HepG2 (cell line): ENCODE measurements at regions not wholly inside any gene's neighbourhood (a gene's known extent, or its start where the extent isn't known, plus 50 kb on each side); places are given as distances from the start of the nearest gene placed in this dataset.

Source experiments
- ATAC-seq: fragments of 200-7000 bp; cut with Tn5 transposase; 3 replicates; pipeline ENCODE4 v1.9.1; 2020; ENCODE audit warnings: mild to moderate bottlenecking, moderate library complexity
- BruUV-seq: library from RNA; stranded (reverse); fragments of 400-500 nt; replicated peaks from 2 replicates; lab custom pipeline; 2021; lab: Mats Ljungman, UMichigan
- CTCF ChIA-PET: fragments of 300-600 bp; formaldehyde crosslinking; extraction: SDS; loops from one replicate; lab custom pipeline; 2021; ENCODE audit warnings: low total read pairs, inconsistent platforms, low intra/inter-chr PET ratio; lab: Yijun Ruan, JAX
- POLR2A ChIA-PET: fragments of 350-600 bp; sonication (Branson Sonifier 250); formaldehyde crosslinking; loops from one replicate; lab custom pipeline; 2020; ENCODE audit warnings: antibody characterized with exemption, inconsistent platforms; lab: Yijun Ruan, JAX
- DNase-seq: peaks from one replicate; pipeline ENCODE4 v3.0.0-alpha.2; 2015; ENCODE audit warnings: low spot score
- FAIRE-seq: peaks from 3 replicates; lab custom pipeline; 2011; peaks lifted over from hg19 to GRCh38; lab: Jason Lieb, UNC
- H2AFZ ChIP-seq: one replicate; pipeline ENCODE4 v1.6.1; 2011; ENCODE audit warnings: low read length, inconsistent platforms
- H3K27ac ChIP-seq: fragments of 300-600 bp; 3 replicates; pipeline ENCODE4 v1.8.0; 2011; ENCODE audit warnings: mixed run types, mild to moderate bottlenecking, mixed read lengths, low read length, inconsistent platforms; ENCODE audit not compliant: insufficient read depth; ENCODE audit errors: extremely low read length
- H3K27me3 ChIP-seq, 2 experiments: fragments of 200-600 bp in 1 of 2; 2 replicates in 1 of 2; 3 replicates in 1 of 2; pipeline versions ENCODE4 v1.6.0 to v1.8.0; 2011; ENCODE audit warnings: low read length in 2 of 2, mild to moderate bottlenecking in 2 of 2, moderate library complexity in 2 of 2, inconsistent platforms in 1 of 2; ENCODE audit not compliant: insufficient read depth in 2 of 2, control insufficient read depth in 1 of 2
- H3K36me3 ChIP-seq, 2 experiments: fragments of 200-600 bp in 1 of 2; replicated peaks in 1 of 2; 2 replicates in 1 of 2; 3 replicates in 1 of 2; pipeline versions ENCODE4 v1.5.1 to v1.8.0; 2011; ENCODE audit warnings: low read length in 2 of 2, inconsistent platforms in 1 of 2; ENCODE audit not compliant: insufficient read depth in 2 of 2, control insufficient read depth in 1 of 2
- H3K4me1 ChIP-seq: 2 replicates; pipeline ENCODE4 v1.5.1; 2012; ENCODE audit warnings: low read length, inconsistent platforms; ENCODE audit not compliant: insufficient read depth
- H3K4me2 ChIP-seq: 2 replicates; pipeline ENCODE4 v1.6.0; 2011; ENCODE audit warnings: low read depth, low read length, inconsistent platforms
- H3K4me3 ChIP-seq, 3 experiments: fragments of 200-600 bp in 1 of 3; sonication (generic), shearing (Covaris generic) in 1 of 3; replicated peaks in 1 of 3; 2 replicates each; pipeline ENCODE4 v1.5.1; 2011 to 2016; ENCODE audit warnings: low read length in 3 of 3, inconsistent platforms in 2 of 3, low read depth in 2 of 3, mild to moderate bottlenecking in 2 of 3, control low read depth in 1 of 3, mixed read lengths in 1 of 3; ENCODE audit not compliant: insufficient read depth in 1 of 3
- H3K79me2 ChIP-seq: one replicate; pipeline ENCODE4 v1.6.1; 2011; ENCODE audit warnings: low read length, inconsistent platforms; ENCODE audit not compliant: insufficient read depth
- H3K9ac ChIP-seq: 2 replicates; pipeline ENCODE4 v1.6.0; 2011; ENCODE audit warnings: mild to moderate bottlenecking, low read depth, low read length, inconsistent platforms; ENCODE audit not compliant: insufficient read depth
- H3K9me3 ChIP-seq: 2 replicates; pipeline ENCODE4 v1.5.1; 2012; ENCODE audit warnings: mild to moderate bottlenecking, low read length
- H4K20me1 ChIP-seq: 2 replicates; pipeline ENCODE4 v1.6.0; 2011; ENCODE audit warnings: inconsistent platforms, mild to moderate bottlenecking, low read length, moderate library complexity; ENCODE audit not compliant: insufficient read depth
- MED13 ChIP-seq: sonication (generic); formaldehyde crosslinking; IDR thresholded peaks from 2 replicates; pipeline ENCODE4 v1.5.0; 2020; ENCODE audit warnings: missing genetic modification reagents
- NFIB ChIP-seq: sonication (generic); formaldehyde crosslinking; IDR thresholded peaks from 2 replicates; pipeline ENCODE4 v1.9.0; 2021; ENCODE audit warnings: missing genetic modification reagents, mild to moderate bottlenecking, borderline replicate concordance
- RBAK ChIP-seq: sonication (generic); formaldehyde crosslinking; IDR thresholded peaks from 2 replicates; pipeline ENCODE4 v1.5.1; 2020; ENCODE audit warnings: mild to moderate bottlenecking, missing genetic modification reagents
- SALL1 ChIP-seq: sonication (generic); formaldehyde crosslinking; IDR thresholded peaks from 2 replicates; pipeline ENCODE4 v1.8.0; 2022; ENCODE audit warnings: mild to moderate bottlenecking, missing genetic modification reagents
- SMC3 ChIP-seq: IDR thresholded peaks from 2 replicates; pipeline ENCODE4 v1.6.1; 2011; ENCODE audit warnings: low read length, improper control_type of control experiment
- TAF15 ChIP-seq: fragments of 200-400 bp; formaldehyde crosslinking; IDR thresholded peaks from one replicate; pipeline ENCODE4 v1.6.1; 2018; ENCODE audit warnings: mild to moderate bottlenecking, low read depth, low read length; ENCODE audit not compliant: poor library complexity, severe bottlenecking
- WIZ ChIP-seq: sonication (generic); formaldehyde crosslinking; IDR thresholded peaks from 2 replicates; pipeline ENCODE4 v1.5.1; 2020; ENCODE audit warnings: mild to moderate bottlenecking, missing genetic modification reagents
- ZNF230 ChIP-seq: sonication (generic); formaldehyde crosslinking; IDR thresholded peaks from 2 replicates; pipeline ENCODE4 v1.4.0; 2020; ENCODE audit warnings: mild to moderate bottlenecking, missing genetic modification reagents
- ZNF263 ChIP-seq: sonication (generic); formaldehyde crosslinking; IDR thresholded peaks from 2 replicates; pipeline ENCODE4 v1.4.0; 2020; ENCODE audit warnings: missing genetic modification reagents
- ZSCAN12 ChIP-seq: sonication (generic); formaldehyde crosslinking; IDR thresholded peaks from 2 replicates; pipeline ENCODE4 v1.9.0; 2021; ENCODE audit warnings: mild to moderate bottlenecking, missing genetic modification reagents
- WGBS: methylation state at CpG from one replicate; pipeline ENCODE4 v1.1.6; 2017; ENCODE audit warnings: low lambda C conversion rate; 5-methylcytosine and 5-hydroxymethylcytosine counted together
- in situ Hi-C: cut with HindIII; loops from 2 replicates; pipeline ENCODE4 v1.10.0; 2017; ENCODE audit warnings: low pct_unique_long_range_greater_than_20kb; ENCODE audit not compliant: extremely low pct_ligation_motif_present
- intact Hi-C: fragments of 100-400 bp; cut with micrococcal nuclease; formaldehyde crosslinking; loops from one replicate; pipeline ENCODE4 v1.10.0; 2022; ENCODE audit not compliant: unreplicated experiment
- TF ChIP-seq, protein P1 (sequence below): sonication (generic); formaldehyde crosslinking; conservative IDR thresholded peaks from 2 replicates; pipeline ENCODE4 v1.8.0; 2022; ENCODE audit warnings: missing genetic modification reagents

DNA sequence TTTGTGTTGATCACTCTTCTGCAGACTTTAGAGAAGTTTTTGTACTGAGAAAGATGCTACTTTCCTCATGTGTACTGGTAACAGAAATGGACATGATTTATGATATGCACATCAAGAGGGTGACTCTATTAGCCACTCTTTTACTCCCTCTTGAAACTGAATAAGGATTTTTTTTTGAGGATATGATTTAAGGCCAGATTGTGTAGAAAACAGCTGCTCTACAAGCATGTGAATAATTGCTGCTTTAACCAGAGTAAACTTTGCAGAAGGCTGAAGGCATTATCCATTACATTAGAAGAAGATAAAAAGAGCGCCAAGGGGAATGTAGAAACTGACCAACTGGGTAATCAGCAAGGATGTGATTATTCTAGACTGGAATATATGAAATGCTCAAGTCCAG is 276.2 kb upstream of the MAP3K7 start:
- H3K27ac ChIP-seq, result no peak overlapping the region
- in situ Hi-C loops, result no loop called here
- no peak for FAIRE-seq
- ATAC-seq, result no peak
- TF ChIP-seq ZNF263 (no peak), MED13 (CRISPR knock-in tag) (no peak), WIZ (CRISPR knock-in tag) (no peak), TAF15 (no peak), ZNF230 (no peak), ZSCAN12 (CRISPR knock-in tag) (no peak), NFIB (no peak), RBAK (CRISPR knock-in tag) (no peak), SALL1 (CRISPR knock-in tag) (no peak), SMC3 (no peak)
- TF ChIP-seq, protein P1, sequence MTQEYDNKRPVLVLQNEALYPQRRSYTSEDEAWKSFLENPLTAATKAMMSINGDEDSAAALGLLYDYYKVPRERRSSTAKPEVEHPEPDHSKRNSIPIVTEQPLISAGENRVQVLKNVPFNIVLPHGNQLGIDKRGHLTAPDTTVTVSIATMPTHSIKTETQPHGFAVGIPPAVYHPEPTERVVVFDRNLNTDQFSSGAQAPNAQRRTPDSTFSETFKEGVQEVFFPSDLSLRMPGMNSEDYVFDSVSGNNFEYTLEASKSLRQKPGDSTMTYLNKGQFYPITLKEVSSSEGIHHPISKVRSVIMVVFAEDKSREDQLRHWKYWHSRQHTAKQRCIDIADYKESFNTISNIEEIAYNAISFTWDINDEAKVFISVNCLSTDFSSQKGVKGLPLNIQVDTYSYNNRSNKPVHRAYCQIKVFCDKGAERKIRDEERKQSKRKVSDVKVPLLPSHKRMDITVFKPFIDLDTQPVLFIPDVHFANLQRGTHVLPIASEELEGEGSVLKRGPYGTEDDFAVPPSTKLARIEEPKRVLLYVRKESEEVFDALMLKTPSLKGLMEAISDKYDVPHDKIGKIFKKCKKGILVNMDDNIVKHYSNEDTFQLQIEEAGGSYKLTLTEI, result no peak
- TF ChIP-seq, all 625 proteins: peak for 0
- no peak overlapping the region for H3K4me3 ChIP-seq
- H3K36me3 ChIP-seq, result no peaks in the 10 kb centered on the region
- CTCF ChIA-PET, result no interaction called here
- no peak overlapping the region for H2AFZ ChIP-seq
- no peaks in the 10 kb centered on the region for H3K27me3 ChIP-seq
- H3K9ac ChIP-seq, result no peak overlapping the region
- no peaks in the 10 kb centered on the region for H3K4me1 ChIP-seq
- H4K20me1 ChIP-seq, result no peaks in the 10 kb centered on the region
- DNase-seq, result no peak
- 0% methylated on average over 1 of the region's 1 CpG for WGBS
- intact Hi-C loops, result no loop called here
- BruUV-seq, result no TSS peak
- no peaks in the 10 kb centered on the region for H3K9me3 ChIP-seq
- H3K79me2 ChIP-seq, result no peaks in the 10 kb centered on the region
- H3K4me2 ChIP-seq, result no peak overlapping the region
- POLR2A ChIA-PET, result no interaction called here
